Skin epidermis (tissue), 12 donors: ENCODE measurements at regions not wholly inside any gene's neighbourhood (a gene's known extent, or its start where the extent isn't known, plus 50 kb on each side); places are given as distances from the start of the nearest gene placed in this dataset.

Experiments
- H3K27ac ChIP-seq, 21 experiments: fragments of 200-600 bp; sonication (generic) in 11 of 21; one replicate each; pipeline ENCODE4 v1.5.0; 2020; ENCODE audit warnings: mild to moderate bottlenecking in 3 of 21, inconsistent platforms in 2 of 21, moderate library complexity in 2 of 21
- H3K4me3 ChIP-seq, 7 experiments: fragments of 200-600 bp; sonication (generic) in 2 of 7; one replicate each; pipeline ENCODE4 v1.5.0; 2020; ENCODE audit warnings: inconsistent platforms in 2 of 7, mild to moderate bottlenecking in 2 of 7, moderate library complexity in 1 of 7

DNA sequence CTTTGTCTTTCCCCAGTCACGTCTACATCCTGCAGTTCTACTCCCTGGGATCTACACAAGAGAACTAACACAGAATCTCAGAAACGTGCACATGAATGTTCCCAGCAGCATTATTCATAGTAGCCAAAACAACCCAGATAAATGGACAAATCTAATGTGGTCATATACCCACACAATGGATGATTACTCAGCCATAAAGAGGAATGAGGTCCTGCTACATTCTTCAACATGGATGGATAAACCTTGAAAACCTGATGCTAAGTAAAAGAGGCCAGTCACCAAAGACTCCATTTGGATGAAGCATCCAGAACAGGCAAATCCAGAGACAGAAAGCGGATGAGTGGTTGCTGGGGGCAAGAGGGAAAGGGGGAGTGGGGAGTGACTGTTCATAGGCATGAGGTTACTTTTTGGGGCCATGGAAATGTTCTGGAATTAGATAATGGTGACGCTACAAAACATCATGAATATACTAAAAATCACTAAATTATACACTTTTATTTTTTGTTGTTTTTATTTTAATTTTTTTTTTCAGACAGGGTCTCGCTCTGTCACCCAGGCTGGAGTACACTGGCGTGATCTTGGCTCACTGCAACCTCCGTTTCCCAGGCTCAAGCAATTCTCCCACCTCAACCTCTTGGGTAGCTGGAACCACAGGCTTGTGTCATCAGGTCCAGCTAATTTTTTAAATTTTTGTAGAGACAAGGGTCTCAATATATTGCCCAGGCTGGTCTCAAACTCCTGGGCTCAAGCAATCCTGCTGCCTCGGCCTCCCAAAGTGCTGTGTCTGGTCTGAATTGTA lies 50.8 kb upstream of the DSN1 start:
- Histone ChIP-seq H3K27ac (no peak overlapping the region), H3K4me3 (no peak overlapping the region)

DNA sequence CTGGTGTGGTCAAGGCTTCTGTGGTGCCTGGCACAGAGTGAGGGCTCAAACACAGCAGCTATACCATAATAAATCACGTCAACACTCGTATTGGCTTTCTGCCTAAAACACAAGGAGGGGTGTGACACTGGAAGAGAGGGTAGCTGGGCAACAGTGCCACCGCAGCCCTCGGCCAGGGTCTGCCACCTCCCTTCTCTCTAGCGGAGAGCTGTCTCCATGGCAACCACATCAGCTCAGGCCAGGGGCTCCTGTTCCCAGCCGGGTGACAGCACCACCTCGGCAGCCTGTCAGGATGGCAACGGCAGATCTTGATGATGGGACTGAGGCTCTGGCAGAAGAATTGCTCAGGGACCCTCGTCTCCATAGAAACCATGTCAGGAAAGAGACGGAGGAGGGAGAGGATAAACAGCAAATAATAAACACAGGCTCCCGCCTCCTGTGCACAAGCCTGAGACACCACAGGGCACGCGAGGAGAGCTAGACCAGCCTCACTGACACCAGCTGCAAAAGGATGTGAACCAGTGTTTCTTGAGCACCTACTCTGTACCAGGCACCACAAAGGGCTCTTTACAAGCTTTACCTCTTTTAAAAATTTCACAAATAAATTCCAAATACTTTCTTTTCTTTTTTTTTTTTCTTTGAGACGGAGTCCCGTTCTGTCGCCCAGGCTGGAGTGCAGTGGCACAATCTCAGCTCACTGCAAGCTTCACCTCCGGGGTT lies 50.4 kb upstream of the TLDC2 start:
- H3K4me3 ChIP-seq: no peak overlapping the region
- peak overlapping the region in 1 of 21 experiments; percentile 21 for H3K27ac ChIP-seq
